GM12872 (cell line): ENCODE measurements at regions not wholly inside any gene's neighbourhood (a gene's known extent, or its start where the extent isn't known, plus 50 kb on each side); places are given as distances from the start of the nearest gene placed in this dataset.

Experiments
- TF ChIP-seq, protein P1 (sequence below): IDR thresholded peaks from 3 replicates; pipeline ENCODE4 v1.5.1; 2011; ENCODE audit warnings: low read depth, mild to moderate bottlenecking, low read length, moderate library complexity; ENCODE audit not compliant: insufficient read depth

DNA sequence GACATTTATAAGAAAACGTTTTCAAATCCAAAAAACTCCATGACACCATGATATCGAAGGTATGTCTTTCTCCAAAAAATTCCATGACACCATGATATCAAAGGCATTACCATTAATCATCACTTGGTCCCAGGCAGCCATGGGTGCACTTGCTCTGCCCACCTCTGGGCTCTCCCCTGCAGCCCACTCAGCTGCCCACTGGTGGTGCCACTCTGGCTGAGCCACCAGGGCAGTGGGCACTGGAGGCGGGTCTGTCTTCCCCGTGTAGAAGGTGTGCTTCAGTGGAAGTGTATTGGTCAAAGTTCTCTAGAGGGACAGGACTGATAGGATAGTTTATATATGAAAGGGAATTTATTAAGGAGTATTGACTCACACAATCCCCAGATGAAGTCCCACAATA, 240.4 kb downstream of the KLF6 start:
- TF ChIP-seq, protein P1, sequence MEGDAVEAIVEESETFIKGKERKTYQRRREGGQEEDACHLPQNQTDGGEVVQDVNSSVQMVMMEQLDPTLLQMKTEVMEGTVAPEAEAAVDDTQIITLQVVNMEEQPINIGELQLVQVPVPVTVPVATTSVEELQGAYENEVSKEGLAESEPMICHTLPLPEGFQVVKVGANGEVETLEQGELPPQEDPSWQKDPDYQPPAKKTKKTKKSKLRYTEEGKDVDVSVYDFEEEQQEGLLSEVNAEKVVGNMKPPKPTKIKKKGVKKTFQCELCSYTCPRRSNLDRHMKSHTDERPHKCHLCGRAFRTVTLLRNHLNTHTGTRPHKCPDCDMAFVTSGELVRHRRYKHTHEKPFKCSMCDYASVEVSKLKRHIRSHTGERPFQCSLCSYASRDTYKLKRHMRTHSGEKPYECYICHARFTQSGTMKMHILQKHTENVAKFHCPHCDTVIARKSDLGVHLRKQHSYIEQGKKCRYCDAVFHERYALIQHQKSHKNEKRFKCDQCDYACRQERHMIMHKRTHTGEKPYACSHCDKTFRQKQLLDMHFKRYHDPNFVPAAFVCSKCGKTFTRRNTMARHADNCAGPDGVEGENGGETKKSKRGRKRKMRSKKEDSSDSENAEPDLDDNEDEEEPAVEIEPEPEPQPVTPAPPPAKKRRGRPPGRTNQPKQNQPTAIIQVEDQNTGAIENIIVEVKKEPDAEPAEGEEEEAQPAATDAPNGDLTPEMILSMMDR = no peak

DNA sequence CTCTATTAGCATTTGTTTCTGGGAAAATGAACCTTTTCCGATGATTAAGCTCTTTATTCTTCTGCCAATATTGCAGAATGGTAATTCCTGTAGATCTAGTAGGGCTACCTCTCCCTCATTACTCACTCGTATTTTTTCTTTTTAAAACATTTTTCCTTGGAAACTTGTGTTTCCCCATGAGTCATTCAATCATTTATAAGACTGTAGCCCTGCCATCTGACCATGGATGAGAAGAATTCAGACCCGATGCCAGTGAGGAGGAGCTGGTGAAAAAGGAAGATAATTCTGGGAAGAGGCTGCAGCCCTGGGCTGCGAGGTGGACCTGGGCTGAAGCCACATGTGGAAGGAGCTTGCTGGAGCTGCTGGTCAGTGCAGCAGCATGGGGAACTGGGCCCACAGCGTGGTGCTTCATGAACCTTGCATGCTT, 242.8 kb downstream of the KLF6 start:
- TF ChIP-seq, protein P1 = no peak

DNA sequence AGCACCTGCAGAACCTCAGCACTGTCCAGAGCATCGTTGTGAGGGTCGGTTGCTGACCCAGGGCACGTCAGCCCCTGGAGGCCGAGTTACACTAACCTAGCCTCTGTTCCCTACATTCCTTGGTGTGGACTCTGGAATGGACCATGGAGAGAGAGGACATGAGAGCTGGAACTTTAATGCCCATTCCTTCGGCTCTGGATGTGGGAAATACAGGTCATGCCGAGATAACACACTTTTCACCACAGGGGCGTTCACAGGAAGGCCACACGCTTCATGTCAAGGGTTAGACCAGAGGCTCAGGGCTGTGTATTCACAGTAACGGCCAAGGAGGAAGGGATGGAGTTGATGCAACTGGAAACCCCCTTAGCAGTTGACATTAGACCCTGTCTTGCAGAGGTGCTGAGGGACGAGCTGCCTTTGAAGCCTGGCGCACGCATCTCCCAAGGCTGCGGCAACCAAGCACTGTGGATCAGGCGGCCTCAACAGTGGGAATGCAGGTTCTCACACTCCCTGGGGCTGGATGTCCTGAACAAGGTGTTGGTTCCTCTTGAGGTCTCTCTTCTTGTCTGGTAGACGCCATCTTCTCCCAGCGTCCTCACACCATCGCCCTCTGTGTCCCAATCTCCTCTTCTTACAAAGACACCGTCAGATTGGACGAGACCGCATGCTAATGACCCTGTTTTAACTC, 245.2 kb downstream of the KLF6 start:
- TF ChIP-seq, protein P1 = no peak

DNA sequence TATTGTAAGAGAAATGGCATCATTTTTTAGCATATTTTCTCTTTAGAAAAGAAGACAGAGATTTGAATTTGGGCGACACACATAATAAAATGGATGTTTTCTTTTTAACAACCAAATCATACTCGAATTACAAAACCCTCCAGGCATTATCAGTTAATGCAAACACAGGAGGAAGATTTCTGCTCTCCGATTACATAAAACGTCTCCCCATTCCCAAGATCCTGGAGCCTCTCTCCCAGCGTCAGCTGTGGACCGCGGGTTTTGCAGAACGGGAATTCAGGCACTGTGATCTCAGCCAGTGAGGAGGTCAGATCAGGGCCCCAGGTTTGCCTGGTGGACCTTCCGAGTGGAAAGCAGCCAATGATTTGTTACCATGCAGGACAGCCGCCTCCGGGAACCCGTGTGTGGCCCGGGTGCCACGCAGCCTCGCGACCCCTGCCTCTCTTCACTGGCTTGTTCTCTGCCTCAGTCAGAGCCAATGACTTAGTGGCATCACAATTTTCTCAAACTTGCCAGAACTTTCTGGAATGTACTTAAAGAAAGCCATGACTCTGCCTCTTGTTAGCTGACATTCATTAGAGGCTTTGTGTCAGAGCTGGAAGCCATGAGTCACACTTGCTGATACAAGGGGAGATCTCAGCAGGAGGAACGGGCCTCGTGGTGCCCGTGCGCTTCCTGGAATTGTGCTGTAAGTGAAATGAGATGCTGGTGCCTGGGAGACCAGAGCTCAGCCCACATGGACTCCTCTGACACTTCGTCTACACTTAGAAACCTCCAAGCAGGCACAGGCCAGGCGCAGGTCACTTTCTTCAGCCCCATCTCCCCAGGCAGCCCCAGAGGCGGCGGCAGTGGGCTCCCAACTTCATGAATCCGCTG, 246.1 kb downstream of the KLF6 start:
- TF ChIP-seq, protein P1 = no peak

DNA sequence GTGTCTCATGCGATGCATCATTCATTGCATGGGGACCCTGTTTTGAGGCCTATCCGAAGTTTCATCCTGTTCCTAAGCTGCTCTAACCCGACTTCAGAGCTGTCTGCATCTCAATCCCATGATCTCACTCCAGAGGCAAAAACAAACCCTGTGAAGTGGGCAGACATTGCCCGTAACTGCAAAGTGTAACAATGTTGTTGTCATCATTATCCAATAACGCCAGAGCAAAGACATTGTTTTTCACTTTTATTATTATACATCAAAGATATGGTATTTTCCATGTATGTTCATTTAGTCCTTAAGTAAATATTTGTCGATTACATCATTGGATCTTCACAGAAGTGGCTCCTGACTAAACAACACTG, 246.7 kb downstream of the KLF6 start:
- TF ChIP-seq, protein P1 = no peak

DNA sequence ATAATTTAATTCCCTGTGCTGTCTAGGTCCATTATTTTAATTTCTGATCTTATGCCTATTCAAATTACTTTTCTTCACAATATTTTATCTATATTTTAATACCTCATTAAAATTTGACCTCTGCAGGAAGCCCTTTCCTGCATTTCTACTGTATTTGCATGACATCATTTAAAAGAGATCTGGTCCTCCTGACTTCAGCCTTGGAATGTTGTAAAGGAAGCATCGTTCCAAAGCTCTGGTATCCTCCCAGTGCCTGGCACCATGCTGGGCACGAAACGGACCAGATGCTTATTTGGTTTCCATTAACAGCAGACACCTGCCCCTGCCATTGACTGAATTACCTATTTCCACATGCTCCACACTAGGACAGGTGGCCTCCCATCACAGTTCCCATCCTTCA, 247.5 kb downstream of the KLF6 start:
- TF ChIP-seq, protein P1 = no peak

DNA sequence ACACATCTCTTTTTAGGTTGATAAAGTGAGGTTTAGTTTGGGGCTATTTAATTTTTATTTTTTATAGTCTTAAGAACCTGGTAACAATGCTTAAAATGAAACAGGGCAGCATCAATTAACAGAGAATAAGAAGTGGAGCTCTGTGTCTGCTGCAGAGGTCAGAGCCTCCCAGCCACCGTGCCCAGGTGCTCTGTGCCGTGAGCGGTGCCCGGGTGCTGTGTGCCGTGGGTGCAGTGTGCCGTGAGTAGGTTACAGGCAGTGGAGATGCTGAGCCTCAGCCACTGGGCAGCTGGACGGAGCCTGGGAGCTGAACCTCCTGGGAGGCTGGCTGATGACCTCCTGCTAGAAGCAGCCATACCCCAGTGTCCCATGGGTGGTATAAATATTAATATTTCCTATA, 250.0 kb downstream of the KLF6 start:
- TF ChIP-seq, protein P1 = no peak
